A549 (cell line): ENCODE measurements at regions not wholly inside any gene's neighbourhood (a gene's known extent, or its start where the extent isn't known, plus 50 kb on each side); places are given as distances from the start of the nearest gene placed in this dataset.

ENCODE experiments used
- ATAC-seq, 2 experiments: fragments of 200-7000 bp in 1 of 2; fragments of >200 bp in 1 of 2; cut with Nextera tagmentation in 1 of 2; cut with Tn5 transposase in 1 of 2; 3 replicates each; pipeline versions ENCODE4 v1.8.0 to v1.9.1; 2018 to 2020; ENCODE audit warnings: mild to moderate bottlenecking in 1 of 2, moderate library complexity in 1 of 2
- CTCF ChIA-PET: fragments of 300-600 bp; sonication (Branson Sonifier 250); formaldehyde crosslinking; extraction: SDS; loops from one replicate; lab custom pipeline; 2021; ENCODE audit warnings: antibody characterized with exemption, inconsistent platforms; lab: Yijun Ruan, JAX
- POLR2A ChIA-PET: fragments of 350-600 bp; formaldehyde crosslinking; extraction: SDS; loops from one replicate; lab custom pipeline; 2021; ENCODE audit warnings: antibody characterized with exemption, inconsistent platforms; lab: Yijun Ruan, JAX
- DNase-seq, 2 experiments: peaks; one replicate each; pipeline versions ENCODE4 v3.0.0 to v3.0.0-alpha.2; 2011 to 2016; ENCODE audit warnings: low read depth in 1 of 2, low spot score in 1 of 2
- FAIRE-seq: peaks from 2 replicates; lab custom pipeline; 2011; peaks lifted over from hg19 to GRCh38; lab: Jason Lieb, UNC
- H3K27ac ChIP-seq, 2 experiments: fragments of >200 bp; sonication (Bioruptor Twin); formaldehyde crosslinking; 3 replicates each; pipeline ENCODE4 v1.5.1; 2016 to 2017
- H3K4me1 ChIP-seq: fragments of >200 bp; sonication (Bioruptor Twin); formaldehyde crosslinking; 3 replicates; pipeline ENCODE4 v1.6.1; 2016
- H3K4me2 ChIP-seq: fragments of >200 bp; sonication (Bioruptor Twin); formaldehyde crosslinking; 3 replicates; pipeline ENCODE4 v1.6.1; 2016
- H3K4me3 ChIP-seq: fragments of >200 bp; sonication (Bioruptor Twin); formaldehyde crosslinking; 3 replicates; pipeline ENCODE4 v1.5.1; 2016
- H3K9me3 ChIP-seq: fragments of >200 bp; sonication (Bioruptor Twin); formaldehyde crosslinking; 3 replicates; pipeline ENCODE4 v1.6.1; 2016
- CHD2 ChIP-seq: fragments of 150-350 bp; IDR thresholded peaks from 2 replicates; pipeline ENCODE4 v1.6.1; 2014; ENCODE audit warnings: low read length; ENCODE audit not compliant: partially characterized antibody
- E2F6 ChIP-seq: IDR thresholded peaks from 2 replicates; pipeline ENCODE4 v1.6.1; 2012; ENCODE audit warnings: low read depth, borderline replicate concordance
- EHF ChIP-seq: fragments of 250-450 bp; sonication (Bioruptor Pico); IDR thresholded peaks from 2 replicates; pipeline ENCODE4 v1.5.0; 2020; ENCODE audit warnings: mild to moderate bottlenecking
- ELK1 ChIP-seq: fragments of 150-350 bp; IDR thresholded peaks from 2 replicates; pipeline ENCODE4 v1.6.1; 2014; ENCODE audit warnings: low read depth, mild to moderate bottlenecking, low read length
- EP300 ChIP-seq, 2 experiments: fragments of >200 bp; sonication (Bioruptor Twin); formaldehyde crosslinking; IDR thresholded peaks; 2 replicates in 1 of 2; 3 replicates in 1 of 2; pipeline ENCODE4 v1.6.1; 2016 to 2017
- FOSB ChIP-seq: fragments of 250-450 bp; sonication (Bioruptor Pico); IDR thresholded peaks from 2 replicates; pipeline ENCODE4 v1.5.0; 2020; ENCODE audit warnings: mild to moderate bottlenecking, moderate library complexity
- FOXS1 ChIP-seq: fragments of 250-450 bp; sonication (Bioruptor Pico); IDR thresholded peaks from 2 replicates; pipeline ENCODE4 v1.5.0; 2020; ENCODE audit warnings: mild to moderate bottlenecking, moderate library complexity
- HDAC2 ChIP-seq: fragments of 200-600 bp; sonication (generic); IDR thresholded peaks from 2 replicates; pipeline ENCODE4 v1.6.1; 2016
- HOXA7 ChIP-seq: fragments of 250-450 bp; sonication (Bioruptor Pico); IDR thresholded peaks from 2 replicates; pipeline ENCODE4 v1.5.0; 2020; ENCODE audit warnings: mild to moderate bottlenecking, moderate library complexity
- HOXB13 ChIP-seq: fragments of 250-450 bp; sonication (Bioruptor Pico); IDR thresholded peaks from 2 replicates; pipeline ENCODE4 v1.5.0; 2020; ENCODE audit warnings: low read depth, mild to moderate bottlenecking, moderate library complexity
- MAX ChIP-seq: IDR thresholded peaks from 2 replicates; pipeline ENCODE4 v1.6.1; 2012
- NR3C1 ChIP-seq: fragments of >200 bp; sonication (Bioruptor Twin); formaldehyde crosslinking; IDR thresholded peaks from 3 replicates; pipeline ENCODE4 v1.6.1; 2017
- REST ChIP-seq: fragments of 200-600 bp; sonication (generic); IDR thresholded peaks from 2 replicates; pipeline ENCODE4 v1.6.1; 2016; ENCODE audit warnings: antibody characterized with exemption, mild to moderate bottlenecking, moderate library complexity
- TFCP2L1 ChIP-seq: fragments of 250-450 bp; sonication (Bioruptor Pico); IDR thresholded peaks from 2 replicates; pipeline ENCODE4 v1.5.0; 2021; ENCODE audit warnings: mild to moderate bottlenecking
- ZFP36 ChIP-seq: fragments of 450-650 bp; IDR thresholded peaks from 2 replicates; pipeline ENCODE4 v1.6.1; 2014; ENCODE audit warnings: borderline replicate concordance; ENCODE audit not compliant: partially characterized antibody
- ZNF302 ChIP-seq: fragments of 250-450 bp; sonication (Bioruptor Pico); IDR thresholded peaks from 2 replicates; pipeline ENCODE4 v1.9.0; 2021; ENCODE audit warnings: inconsistent platforms, mild to moderate bottlenecking, moderate library complexity
- WGBS: methylation state at CpG from one replicate; pipeline ENCODE4 v1.1.6; 2017; ENCODE audit errors: missing lambda C conversion rate; 5-methylcytosine and 5-hydroxymethylcytosine counted together
- TF ChIP-seq, protein P1 (sequence below): fragments of >200 bp; sonication (Bioruptor Twin); formaldehyde crosslinking; IDR thresholded peaks from 2 replicates; pipeline ENCODE4 v1.6.1; 2016

DNA sequence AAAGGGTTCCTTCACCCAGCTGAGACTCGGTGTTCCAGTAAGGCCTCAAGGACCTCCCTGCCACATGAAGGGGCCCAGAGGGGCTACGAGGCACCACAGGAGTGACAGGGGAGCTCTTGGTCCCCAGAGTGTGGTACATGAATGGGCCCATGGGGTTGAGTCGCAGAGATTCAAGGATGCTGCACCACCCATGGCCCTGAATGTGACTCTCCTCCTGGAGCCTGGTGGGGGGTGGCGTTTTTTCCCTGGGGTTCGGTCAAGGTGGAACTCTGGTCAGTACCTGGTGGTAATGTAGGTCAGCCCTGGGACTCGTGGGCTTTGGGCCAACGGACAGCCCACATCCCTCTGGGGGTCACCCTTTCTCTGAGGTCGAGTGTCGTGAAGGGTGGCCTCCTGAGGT, 204.0 kb downstream of the UBE3A start:
- WGBS, result 7% methylated on average over 4 of the region's 9 CpGs
- TF ChIP-seq HDAC2 (no peak), HOXB13 (no peak), CHD2 (no peak), E2F6 (no peak), ELK1 (no peak), FOXS1 (CRISPR knock-in tag) (no peak), ZNF302 (CRISPR knock-in tag) (no peak), TFCP2L1 (CRISPR knock-in tag) (no peak), FOSB (CRISPR knock-in tag) (no peak), EHF (CRISPR knock-in tag) (no peak), REST (no peak)
- TF ChIP-seq, protein P1, sequence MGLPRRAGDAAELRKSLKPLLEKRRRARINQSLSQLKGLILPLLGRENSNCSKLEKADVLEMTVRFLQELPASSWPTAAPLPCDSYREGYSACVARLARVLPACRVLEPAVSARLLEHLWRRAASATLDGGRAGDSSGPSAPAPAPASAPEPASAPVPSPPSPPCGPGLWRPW, result no peak
- TF ChIP-seq, all 56 proteins: peak for 0
- H3K4me1 ChIP-seq, result no peaks in the 10 kb centered on the region
- no peaks in the 10 kb centered on the region for H3K9me3 ChIP-seq
- CTCF ChIA-PET, result no interaction called here
- POLR2A ChIA-PET, result no interaction called here
- ATAC-seq (no peak), FAIRE-seq (no peak), DNase-seq (no peak)
- no peak overlapping the region for H3K4me3 ChIP-seq
- H3K4me2 ChIP-seq, result no peak overlapping the region
- H3K27ac ChIP-seq, result no peak overlapping the region

- no peaks in the 10 kb centered on the region for H3K9me3 ChIP-seq
- no peak overlapping the region for H3K27ac ChIP-seq
- no peaks in the 10 kb centered on the region for H3K4me1 ChIP-seq
- ATAC-seq (no peak), DNase-seq (no peak), FAIRE-seq (no peak)
- 0% methylated on average over 2 of the region's 5 CpGs for WGBS
- H3K4me2 ChIP-seq, result no peak overlapping the region
- ChIA-PET POLR2A (no interaction called here), CTCF (no interaction called here)
- no peak overlapping the region for H3K4me3 ChIP-seq
- no peak for TF ChIP-seq ZNF302 (CRISPR knock-in tag)
These were observed 203.4 kb downstream of the UBE3A start for GRCh38 chr15:25235391-25235790.

- Histone ChIP-seq H3K27ac (no peak overlapping the region), H3K9me3 (no peaks in the 10 kb centered on the region), H3K4me2 (no peak overlapping the region), H3K4me3 (no peak overlapping the region), H3K4me1 (no peaks in the 10 kb centered on the region)
- ATAC-seq, result no peak
- DNase-seq, result no peak
- no peak for FAIRE-seq
- CTCF ChIA-PET, result no interaction called here
- 33% methylated on average over 1 of the region's 5 CpGs for WGBS
- POLR2A ChIA-PET, result no interaction called here
- TF ChIP-seq NR3C1, result no peak
- no peak for TF ChIP-seq EP300 (IDR thresholded peaks at IDR 0.05)
- no peak for TF ChIP-seq ZFP36
- no peak for TF ChIP-seq CHD2
- TF ChIP-seq E2F6, result no peak
- no peak for TF ChIP-seq MAX
- no peak for TF ChIP-seq REST
- no peak for TF ChIP-seq HOXA7 (CRISPR knock-in tag)
These were observed 202.5 kb downstream of the UBE3A start for GRCh38 chr15:25236143-25236860.
